GM12878 (cell line): ENCODE measurements at regions not wholly inside any gene's neighbourhood (a gene's known extent, or its start where the extent isn't known, plus 50 kb on each side); places are given as distances from the start of the nearest gene placed in this dataset.

Experiments
- ATAC-seq: fragments of 200-7000 bp; cut with Tn5 transposase; 3 replicates; pipeline ENCODE4 v1.9.1; 2020; ENCODE audit warnings: mild to moderate bottlenecking, moderate library complexity
- BruUV-seq: library from RNA; stranded (reverse); fragments of 400-500 nt; replicated peaks from 2 replicates; lab custom pipeline; 2021; lab: Mats Ljungman, UMichigan
- CTCF ChIA-PET: fragments of 300-600 bp; sonication (Branson Sonifier 250); formaldehyde crosslinking; extraction: SDS; loops from one replicate; lab custom pipeline; 2021; ENCODE audit warnings: inconsistent platforms; lab: Yijun Ruan, JAX
- POLR2A ChIA-PET: fragments of 350-600 bp; formaldehyde crosslinking; extraction: SDS; loops from one replicate; lab custom pipeline; 2021; ENCODE audit warnings: inconsistent platforms; lab: Charles Lee
- RAD21 ChIA-PET: fragments of 300-600 bp; sonication (Branson Sonifier 250); formaldehyde crosslinking; loops from one replicate; lab custom pipeline; 2023; ENCODE audit warnings: antibody characterized with exemption; ENCODE audit not compliant: unreplicated experiment; lab: Charles Lee
- SMC1A ChIA-PET: fragments of 300-600 bp; sonication (Branson Sonifier 250); formaldehyde crosslinking; loops from one replicate; lab custom pipeline; 2023; ENCODE audit not compliant: unreplicated experiment, uncharacterized antibody; lab: Charles Lee
- DNase-seq: peaks from one replicate; pipeline ENCODE4 v3.0.0-alpha.2; 2011; ENCODE audit warnings: low read depth, low spot score
- FAIRE-seq: peaks from 3 replicates; lab custom pipeline; 2011; peaks lifted over from hg19 to GRCh38; lab: Jason Lieb, UNC
- H2AFZ ChIP-seq: 2 replicates; pipeline ENCODE4 v1.6.0; 2011; ENCODE audit warnings: low read depth, low read length, control low read depth; ENCODE audit not compliant: control insufficient read depth
- H3K27ac ChIP-seq: 2 replicates; pipeline ENCODE4 v1.5.1; 2011; ENCODE audit warnings: control low read depth; ENCODE audit not compliant: control insufficient read depth, insufficient read depth
- H3K27me3 ChIP-seq, 2 experiments: replicated peaks in 1 of 2; 2 replicates each; pipeline versions ENCODE4 v1.6.0 to v1.6.1; 2011; ENCODE audit warnings: low read length in 1 of 2; ENCODE audit not compliant: control insufficient read depth in 2 of 2, insufficient read depth in 2 of 2
- H3K36me3 ChIP-seq, 2 experiments: 2 replicates each; pipeline ENCODE4 v1.5.1; 2011; ENCODE audit warnings: low read length in 1 of 2; ENCODE audit not compliant: control insufficient read depth in 2 of 2, insufficient read depth in 2 of 2
- H3K4me1 ChIP-seq: 2 replicates; pipeline ENCODE4 v1.6.1; 2011; ENCODE audit warnings: mild to moderate bottlenecking, low read length, moderate library complexity, mixed read lengths; ENCODE audit not compliant: control insufficient read depth, insufficient read depth
- H3K4me2 ChIP-seq: 2 replicates; pipeline ENCODE4 v1.6.0; 2011; ENCODE audit warnings: control low read depth; ENCODE audit not compliant: control insufficient read depth, insufficient read depth
- H3K4me3 ChIP-seq: fragments of 200-600 bp; sonication (generic); 2 replicates; pipeline ENCODE4 v1.5.1; 2016
- H3K79me2 ChIP-seq: 2 replicates; pipeline ENCODE4 v1.6.0; 2011; ENCODE audit warnings: low read length; ENCODE audit not compliant: control insufficient read depth, insufficient read depth
- H3K9ac ChIP-seq: 2 replicates; pipeline ENCODE4 v1.8.0; 2011; ENCODE audit warnings: low read length, control low read depth, mixed read lengths; ENCODE audit not compliant: control insufficient read depth, insufficient read depth
- H3K9me3 ChIP-seq: replicated peaks from 3 replicates; pipeline ENCODE4 v1.5.1; 2011; ENCODE audit warnings: mild to moderate bottlenecking, low read length; ENCODE audit not compliant: control insufficient read depth, insufficient read depth
- H4K20me1 ChIP-seq: 2 replicates; pipeline ENCODE4 v1.6.0; 2011; ENCODE audit not compliant: control insufficient read depth, insufficient read depth
- CBX5 ChIP-seq: sonication (generic); IDR thresholded peaks from 2 replicates; pipeline ENCODE4 v1.6.1; 2016; ENCODE audit warnings: low read depth, moderate library complexity, mild to moderate bottlenecking, inconsistent platforms
- CREB1 ChIP-seq: IDR thresholded peaks from 2 replicates; pipeline ENCODE4 v1.6.1; 2012; ENCODE audit warnings: low read depth, mild to moderate bottlenecking, inconsistent platforms
- ETV6 ChIP-seq, 2 experiments: fragments of 450-650 bp in 1 of 2; IDR thresholded peaks in 1 of 2; conservative IDR thresholded peaks in 1 of 2; 2 replicates each; pipeline ENCODE4 v1.6.1; 2014; ENCODE audit warnings: antibody characterized with exemption in 1 of 2, borderline replicate concordance in 1 of 2, low read depth in 1 of 2, mild to moderate bottlenecking in 1 of 2, moderate library complexity in 1 of 2
- IKZF1 ChIP-seq: fragments of 450-650 bp; conservative IDR thresholded peaks from 2 replicates; pipeline ENCODE4 v1.6.1; 2017; ENCODE audit warnings: antibody characterized with exemption, mild to moderate bottlenecking
- MEF2B ChIP-seq: fragments of 450-650 bp; IDR thresholded peaks from 2 replicates; pipeline ENCODE4 v1.6.1; 2018; ENCODE audit warnings: mild to moderate bottlenecking, moderate library complexity; ENCODE audit not compliant: partially characterized antibody, poor library complexity, severe bottlenecking
- NBN ChIP-seq: fragments of 450-650 bp; IDR thresholded peaks from 2 replicates; pipeline ENCODE4 v1.6.1; 2016
- SIN3A ChIP-seq: IDR thresholded peaks from 2 replicates; pipeline ENCODE4 v1.6.1; 2012; ENCODE audit warnings: low read depth, low read length, improper control_type of control experiment
- SMAD5 ChIP-seq: IDR thresholded peaks from 2 replicates; pipeline ENCODE4 v1.6.1; 2016; ENCODE audit warnings: antibody characterized with exemption, low read depth
- TCF3 ChIP-seq: IDR thresholded peaks from 2 replicates; pipeline ENCODE4 v1.6.1; 2012; ENCODE audit warnings: low read depth, mild to moderate bottlenecking, low read length, borderline replicate concordance; ENCODE audit not compliant: insufficient read depth
- YY1 ChIP-seq: IDR thresholded peaks from 2 replicates; pipeline ENCODE4 v1.6.1; 2011; ENCODE audit warnings: low read depth, mild to moderate bottlenecking, low read length
- ZBTB40 ChIP-seq: fragments of 450-650 bp; IDR thresholded peaks from 2 replicates; pipeline ENCODE4 v1.6.1; 2016; ENCODE audit warnings: mild to moderate bottlenecking, moderate library complexity, borderline replicate concordance
- ZNF274 ChIP-seq: IDR thresholded peaks from one replicate; pipeline ENCODE4 v1.8.0; 2011; ENCODE audit not compliant: insufficient read length, insufficient read depth
- ZNF592 ChIP-seq: fragments of 450-650 bp; IDR thresholded peaks from 2 replicates; pipeline ENCODE4 v1.6.1; 2017; ENCODE audit warnings: mild to moderate bottlenecking, moderate library complexity
- WGBS: methylation state at CpG from one replicate; pipeline ENCODE4 v1.1.6; 2016; ENCODE audit warnings: low lambda C conversion rate; ENCODE audit not compliant: insufficient replicate concordance, insufficient coverage; ENCODE audit errors: missing lambda C conversion rate; 5-methylcytosine and 5-hydroxymethylcytosine counted together
- in situ Hi-C: fragments of 300-500 bp; cut with MboI; formaldehyde crosslinking; loops from 9 replicates; pipeline ENCODE4 v1.14.3; 2018; ENCODE audit warnings: mixed read lengths
- intact Hi-C: fragments of 100-400 bp; cut with micrococcal nuclease; formaldehyde crosslinking; loops from one replicate; pipeline ENCODE4 v1.14.2; 2022; ENCODE audit not compliant: unreplicated experiment
- TF ChIP-seq, protein P1 (sequence below): fragments of 450-650 bp; IDR thresholded peaks from 2 replicates; pipeline ENCODE4 v1.6.1; 2018; ENCODE audit warnings: mild to moderate bottlenecking, low read depth, moderate library complexity; ENCODE audit not compliant: partially characterized antibody

- H3K4me1 ChIP-seq: no peaks in the 10 kb centered on the region
- H3K4me3 ChIP-seq: no peak overlapping the region
- no peaks in the 10 kb centered on the region for H3K79me2 ChIP-seq
- H3K9ac ChIP-seq: no peak overlapping the region
- ChIA-PET CTCF (interaction anchor here (1.3 to 2.4 kb wide), 5 partner anchors 13 to 600 kb away, joined by 4 to 12 read pairs (median 5); no protein-coding TSS in a partner anchor), RAD21 (interaction anchor here (1.1 to 1.3 kb wide), 2 partner anchors 13 to 23 kb away, joined by 3 to 4 read pairs; no protein-coding TSS in a partner anchor), POLR2A (no interaction called here), SMC1A (interaction anchor here (0.8 to 1.6 kb wide), 4 partner anchors 13 to 395 kb away, joined by 3 to 8 read pairs (median 3); no protein-coding TSS in a partner anchor)
- ATAC-seq: no peak
- in situ Hi-C loops: no loop called here
- H4K20me1 ChIP-seq: no peaks in the 10 kb centered on the region
- H3K4me2 ChIP-seq: no peak overlapping the region
- FAIRE-seq: no peak
- H2AFZ ChIP-seq: no peak overlapping the region
- no peak for DNase-seq
- no peak overlapping the region for H3K27ac ChIP-seq
- H3K27me3 ChIP-seq: no peaks in the 10 kb centered on the region
- intact Hi-C loops: loop anchor here (10.0 kb wide), 1 partner anchor 374 kb away; no protein-coding TSS in a partner anchor
- WGBS: 99% methylated on average over 5 of the region's 5 CpGs
- no peaks in the 10 kb centered on the region for H3K9me3 ChIP-seq
- H3K36me3 ChIP-seq: no peaks in the 10 kb centered on the region; a peak in 1 of 4 replicates
- no TSS peak for BruUV-seq
- TF ChIP-seq CBX5 (no peak), ZBTB40 (no peak), SIN3A (no peak), ETV6 (conservative IDR thresholded peaks at IDR 0.05 in 1 of 2, IDR thresholded peaks at IDR 0.05 in 1 of 2; ENCODE audit: borderline replicate concordance in 1 of 2, low read depth in 1 of 2) (no peak), IKZF1 (no peak), SMAD5 (no peak), CREB1 (no peak), NBN (no peak), YY1 (no peak), TCF3 (no peak), MEF2B (no peak), ZNF592 (no peak), ZNF274 (no peak)
- TF ChIP-seq, protein P1, sequence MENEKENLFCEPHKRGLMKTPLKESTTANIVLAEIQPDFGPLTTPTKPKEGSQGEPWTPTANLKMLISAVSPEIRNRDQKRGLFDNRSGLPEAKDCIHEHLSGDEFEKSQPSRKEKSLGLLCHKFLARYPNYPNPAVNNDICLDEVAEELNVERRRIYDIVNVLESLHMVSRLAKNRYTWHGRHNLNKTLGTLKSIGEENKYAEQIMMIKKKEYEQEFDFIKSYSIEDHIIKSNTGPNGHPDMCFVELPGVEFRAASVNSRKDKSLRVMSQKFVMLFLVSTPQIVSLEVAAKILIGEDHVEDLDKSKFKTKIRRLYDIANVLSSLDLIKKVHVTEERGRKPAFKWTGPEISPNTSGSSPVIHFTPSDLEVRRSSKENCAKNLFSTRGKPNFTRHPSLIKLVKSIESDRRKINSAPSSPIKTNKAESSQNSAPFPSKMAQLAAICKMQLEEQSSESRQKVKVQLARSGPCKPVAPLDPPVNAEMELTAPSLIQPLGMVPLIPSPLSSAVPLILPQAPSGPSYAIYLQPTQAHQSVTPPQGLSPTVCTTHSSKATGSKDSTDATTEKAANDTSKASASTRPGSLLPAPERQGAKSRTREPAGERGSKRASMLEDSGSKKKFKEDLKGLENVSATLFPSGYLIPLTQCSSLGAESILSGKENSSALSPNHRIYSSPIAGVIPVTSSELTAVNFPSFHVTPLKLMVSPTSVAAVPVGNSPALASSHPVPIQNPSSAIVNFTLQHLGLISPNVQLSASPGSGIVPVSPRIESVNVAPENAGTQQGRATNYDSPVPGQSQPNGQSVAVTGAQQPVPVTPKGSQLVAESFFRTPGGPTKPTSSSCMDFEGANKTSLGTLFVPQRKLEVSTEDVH: no peak
Measured at GRCh38 chr18:23399067-23399466, 54.0 kb upstream of the RIOK3 start.
